ENCODE measurements at regions not wholly inside any gene's neighbourhood (a gene's known extent, or its start where the extent isn't known, plus 50 kb on each side); places are given as distances from the start of the nearest gene placed in this dataset.

DNA sequence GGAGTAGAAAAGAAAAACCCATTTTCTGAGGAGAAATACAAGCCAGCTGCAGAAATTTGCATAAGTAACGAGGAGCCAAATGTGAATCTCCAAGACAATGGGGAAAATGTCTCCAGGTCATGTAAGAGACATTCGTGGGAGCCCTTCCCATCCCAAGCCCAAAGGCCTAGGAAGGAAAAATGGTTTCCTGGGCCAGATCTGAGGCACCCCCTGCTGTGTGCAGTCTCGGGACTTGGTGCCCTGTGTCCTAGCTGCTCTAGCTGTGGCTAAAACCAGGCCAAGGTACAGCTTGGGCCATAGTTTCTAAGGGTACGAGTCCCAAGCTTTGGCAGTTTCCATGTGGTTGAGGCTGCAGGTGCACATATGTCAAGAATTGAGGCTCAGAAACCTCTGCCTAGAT lies 444.9 kb downstream of the PCDH20 start:
- TF ChIP-seq, protein P1, sequence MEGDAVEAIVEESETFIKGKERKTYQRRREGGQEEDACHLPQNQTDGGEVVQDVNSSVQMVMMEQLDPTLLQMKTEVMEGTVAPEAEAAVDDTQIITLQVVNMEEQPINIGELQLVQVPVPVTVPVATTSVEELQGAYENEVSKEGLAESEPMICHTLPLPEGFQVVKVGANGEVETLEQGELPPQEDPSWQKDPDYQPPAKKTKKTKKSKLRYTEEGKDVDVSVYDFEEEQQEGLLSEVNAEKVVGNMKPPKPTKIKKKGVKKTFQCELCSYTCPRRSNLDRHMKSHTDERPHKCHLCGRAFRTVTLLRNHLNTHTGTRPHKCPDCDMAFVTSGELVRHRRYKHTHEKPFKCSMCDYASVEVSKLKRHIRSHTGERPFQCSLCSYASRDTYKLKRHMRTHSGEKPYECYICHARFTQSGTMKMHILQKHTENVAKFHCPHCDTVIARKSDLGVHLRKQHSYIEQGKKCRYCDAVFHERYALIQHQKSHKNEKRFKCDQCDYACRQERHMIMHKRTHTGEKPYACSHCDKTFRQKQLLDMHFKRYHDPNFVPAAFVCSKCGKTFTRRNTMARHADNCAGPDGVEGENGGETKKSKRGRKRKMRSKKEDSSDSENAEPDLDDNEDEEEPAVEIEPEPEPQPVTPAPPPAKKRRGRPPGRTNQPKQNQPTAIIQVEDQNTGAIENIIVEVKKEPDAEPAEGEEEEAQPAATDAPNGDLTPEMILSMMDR (IDR thresholded peaks at IDR 0.05) = no peak
- TF ChIP-seq EP300 (IDR thresholded peaks at IDR 0.05; ENCODE audit: borderline replicate concordance in 1 of 2, low read depth in 1 of 2, low read length in 1 of 2) = no peak
- no peak for TF ChIP-seq FOXJ3 (CRISPR knock-in tag; IDR thresholded peaks at IDR 0.05)
- TF ChIP-seq, protein P2, sequence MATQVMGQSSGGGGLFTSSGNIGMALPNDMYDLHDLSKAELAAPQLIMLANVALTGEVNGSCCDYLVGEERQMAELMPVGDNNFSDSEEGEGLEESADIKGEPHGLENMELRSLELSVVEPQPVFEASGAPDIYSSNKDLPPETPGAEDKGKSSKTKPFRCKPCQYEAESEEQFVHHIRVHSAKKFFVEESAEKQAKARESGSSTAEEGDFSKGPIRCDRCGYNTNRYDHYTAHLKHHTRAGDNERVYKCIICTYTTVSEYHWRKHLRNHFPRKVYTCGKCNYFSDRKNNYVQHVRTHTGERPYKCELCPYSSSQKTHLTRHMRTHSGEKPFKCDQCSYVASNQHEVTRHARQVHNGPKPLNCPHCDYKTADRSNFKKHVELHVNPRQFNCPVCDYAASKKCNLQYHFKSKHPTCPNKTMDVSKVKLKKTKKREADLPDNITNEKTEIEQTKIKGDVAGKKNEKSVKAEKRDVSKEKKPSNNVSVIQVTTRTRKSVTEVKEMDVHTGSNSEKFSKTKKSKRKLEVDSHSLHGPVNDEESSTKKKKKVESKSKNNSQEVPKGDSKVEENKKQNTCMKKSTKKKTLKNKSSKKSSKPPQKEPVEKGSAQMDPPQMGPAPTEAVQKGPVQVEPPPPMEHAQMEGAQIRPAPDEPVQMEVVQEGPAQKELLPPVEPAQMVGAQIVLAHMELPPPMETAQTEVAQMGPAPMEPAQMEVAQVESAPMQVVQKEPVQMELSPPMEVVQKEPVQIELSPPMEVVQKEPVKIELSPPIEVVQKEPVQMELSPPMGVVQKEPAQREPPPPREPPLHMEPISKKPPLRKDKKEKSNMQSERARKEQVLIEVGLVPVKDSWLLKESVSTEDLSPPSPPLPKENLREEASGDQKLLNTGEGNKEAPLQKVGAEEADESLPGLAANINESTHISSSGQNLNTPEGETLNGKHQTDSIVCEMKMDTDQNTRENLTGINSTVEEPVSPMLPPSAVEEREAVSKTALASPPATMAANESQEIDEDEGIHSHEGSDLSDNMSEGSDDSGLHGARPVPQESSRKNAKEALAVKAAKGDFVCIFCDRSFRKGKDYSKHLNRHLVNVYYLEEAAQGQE (IDR thresholded peaks at IDR 0.05; ENCODE audit: low read depth, low read length) = no peak

Measured in SK-N-SH (cell line).